CD4-positive, alpha-beta T cell (primary cell): ENCODE measurements at regions not wholly inside any gene's neighbourhood (a gene's known extent, or its start where the extent isn't known, plus 50 kb on each side); places are given as distances from the start of the nearest gene placed in this dataset.

Experiments used
- ATAC-seq: fragments of 200-7000 bp; cut with Tn5 transposase; one replicate; pipeline ENCODE4 v1.10.0; 2022; ENCODE audit warnings: mild to moderate bottlenecking; ENCODE audit not compliant: poor library complexity
- CTCF ChIA-PET: fragments of 350-600 bp; sonication (Branson Sonifier 250); formaldehyde crosslinking; loops from one replicate; lab custom pipeline; 2021; ENCODE audit warnings: antibody characterized with exemption, inconsistent platforms; lab: Charles Lee
- POLR2A ChIA-PET: fragments of 350-600 bp; sonication (Branson Sonifier 250); formaldehyde crosslinking; loops from one replicate; lab custom pipeline; 2021; ENCODE audit warnings: antibody characterized with exemption, inconsistent platforms; lab: Charles Lee
- DNase-seq, 14 experiments: peaks; one replicate each; pipeline ENCODE4 v3.0.0-alpha.2; 2013 to 2020; ENCODE audit warnings: mixed read lengths in 2 of 14
- H3K27ac ChIP-seq, 2 donors: one replicate each; pipeline versions ENCODE4 v1.5.1 to v1.7.0; 2013; ENCODE audit warnings: low read length in 2 of 2, low read depth in 1 of 2, mild to moderate bottlenecking in 1 of 2
- H3K27me3 ChIP-seq, 2 experiments: 1 replicate in 1 of 2; 2 replicates in 1 of 2; pipeline versions ENCODE4 v1.6.1 to v1.7.0; 2013; ENCODE audit warnings: low read length in 2 of 2, control low read depth in 1 of 2, mild to moderate bottlenecking in 1 of 2, moderate library complexity in 1 of 2; ENCODE audit not compliant: insufficient read depth in 2 of 2, control insufficient read depth in 1 of 2
- H3K36me3 ChIP-seq: one replicate; pipeline ENCODE4 v1.6.1; 2013; ENCODE audit warnings: low read length, control low read depth; ENCODE audit not compliant: insufficient read depth
- H3K4me1 ChIP-seq: one replicate; pipeline ENCODE4 v1.6.1; 2013; ENCODE audit warnings: low read length, control low read depth; ENCODE audit not compliant: insufficient read depth
- H3K4me3 ChIP-seq: one replicate; pipeline ENCODE4 v1.5.1; 2013; ENCODE audit warnings: mild to moderate bottlenecking, low read length, moderate library complexity
- H3K9me3 ChIP-seq, 2 experiments: 1 replicate in 1 of 2; 2 replicates in 1 of 2; pipeline versions ENCODE4 v1.6.1 to v1.7.0; 2013; ENCODE audit warnings: low read length in 2 of 2, mild to moderate bottlenecking in 2 of 2, control low read depth in 1 of 2, moderate library complexity in 1 of 2; ENCODE audit not compliant: control insufficient read depth in 1 of 2, insufficient read depth in 1 of 2
- H3K27ac Mint-ChIP-seq: one replicate; pipeline ENCODE4 v1.8.0; 2020; ENCODE audit warnings: mixed read lengths
- H3K27me3 Mint-ChIP-seq: one replicate; pipeline ENCODE4 v1.8.0; 2021; ENCODE audit warnings: mixed read lengths
- H3K36me3 Mint-ChIP-seq: one replicate; pipeline ENCODE4 v1.8.0; 2021; ENCODE audit warnings: low read depth, mixed read lengths
- H3K4me1 Mint-ChIP-seq: one replicate; pipeline ENCODE4 v1.8.0; 2021; ENCODE audit warnings: low read depth, mixed read lengths
- H3K4me3 Mint-ChIP-seq: one replicate; pipeline ENCODE4 v1.8.0; 2020; ENCODE audit warnings: mild to moderate bottlenecking, mixed read lengths
- H3K9me3 Mint-ChIP-seq: one replicate; pipeline ENCODE4 v1.8.0; 2020; ENCODE audit warnings: mixed read lengths
- CTCF ChIP-seq: fragments of 200-600 bp; IDR thresholded peaks from one replicate; pipeline ENCODE4 v1.8.0; 2022; ENCODE audit warnings: antibody characterized with exemption, mild to moderate bottlenecking
- intact Hi-C, 2 experiments: fragments of 100-400 bp; cut with DNase I in 1 of 2; cut with micrococcal nuclease in 1 of 2; formaldehyde crosslinking; loops; one replicate each; pipeline versions ENCODE4 v1.15.1 to v1.9.0; 2023 to 2025; cut with DNase I, micrococcal nuclease

GRCh38 chr11:128082574-128082973, 504.8 kb downstream of the ETS1 start:
- Mint-ChIP-seq H3K36me3 (no peaks in the 10 kb centered on the region), H3K27ac (no peak overlapping the region), H3K9me3 (peaks cover 10% of the 10 kb centered on the region), H3K4me3 (no peak overlapping the region), H3K27me3 (no peaks in the 10 kb centered on the region), H3K4me1 (peaks cover 71% of the 10 kb centered on the region)
- intact Hi-C loops: no loop called here
- no peaks in the 10 kb centered on the region for H3K9me3 ChIP-seq
- TF ChIP-seq CTCF: no peak
- POLR2A ChIA-PET: no interaction called here
- no peak for DNase-seq
- CTCF ChIA-PET: no interaction called here
- ATAC-seq: no peak
- peaks cover 18% of the 10 kb centered on the region for H3K4me1 ChIP-seq
- H3K27ac ChIP-seq: no peak overlapping the region
- no peak overlapping the region for H3K4me3 ChIP-seq
- no peaks in the 10 kb centered on the region for H3K36me3 ChIP-seq
- H3K27me3 ChIP-seq: no peaks in the 10 kb centered on the region

GRCh38 chr11:128069665-128070064, 517.7 kb downstream of the ETS1 start:
- Histone ChIP-seq H3K9me3 (peaks cover 0 to 4% of the 10 kb centered on the region in 2 experiments), H3K27me3 (no peaks in the 10 kb centered on the region), H3K27ac (no peak overlapping the region), H3K36me3 (no peaks in the 10 kb centered on the region), H3K4me1 (no peaks in the 10 kb centered on the region), H3K4me3 (no peak overlapping the region)
- Mint-ChIP-seq H3K4me1 (peaks cover 20% of the 10 kb centered on the region), H3K27ac (no peak overlapping the region), H3K4me3 (no peak overlapping the region), H3K27me3 (no peaks in the 10 kb centered on the region), H3K9me3 (no peaks in the 10 kb centered on the region), H3K36me3 (no peaks in the 10 kb centered on the region)
- DNase-seq (no peak), ATAC-seq (no peak)
- TF ChIP-seq CTCF: no peak
- intact Hi-C loops: loop anchor here in 1 of 2 experiments (5.0 kb wide), 1 partner anchor 37 kb away; no protein-coding TSS in a partner anchor
- ChIA-PET CTCF (no interaction called here), POLR2A (interaction anchor here (0.6 kb wide), 1 partner anchor 41 kb away, joined by 3 read pairs; no protein-coding TSS in a partner anchor)

GRCh38 chr11:128067780-128068179, 519.6 kb downstream of the ETS1 start:
- intact Hi-C loops: loop anchor here in 1 of 2 experiments (5.0 kb wide), 1 partner anchor 35 kb away; no protein-coding TSS in a partner anchor
- CTCF ChIA-PET: no interaction called here
- Histone ChIP-seq H3K4me3 (no peak overlapping the region), H3K27ac (no peak overlapping the region), H3K36me3 (no peaks in the 10 kb centered on the region), H3K27me3 (no peaks in the 10 kb centered on the region), H3K4me1 (no peaks in the 10 kb centered on the region), H3K9me3 (peaks cover 0 to 4% of the 10 kb centered on the region in 2 experiments)
- no peak for ATAC-seq
- H3K36me3 Mint-ChIP-seq: no peaks in the 10 kb centered on the region
- no peak overlapping the region for H3K4me3 Mint-ChIP-seq
- no peak for DNase-seq
- no peak for TF ChIP-seq CTCF
- H3K27me3 Mint-ChIP-seq: no peaks in the 10 kb centered on the region
- no peaks in the 10 kb centered on the region for H3K9me3 Mint-ChIP-seq
- H3K4me1 Mint-ChIP-seq: peaks cover 8% of the 10 kb centered on the region
- H3K27ac Mint-ChIP-seq: no peak overlapping the region
- POLR2A ChIA-PET: no interaction called here
